SHP77 (cell line): ENCODE measurements at regions not wholly inside any gene's neighbourhood (a gene's known extent, or its start where the extent isn't known, plus 50 kb on each side); places are given as distances from the start of the nearest gene placed in this dataset.
A peak's percentile ranks its signal among the peaks of the same experiment; 100 is the strongest.
"Not testable (repeated sequence)": the region's sequence is repeated elsewhere in the genome, so short reads cannot be mapped to it uniquely, and the experiment has no call there.

Experiments
- DNase-seq, 2 experiments: peaks; one replicate each; lab custom pipeline; 2025; lab: John Stamatoyannopoulos, UW

DNA sequence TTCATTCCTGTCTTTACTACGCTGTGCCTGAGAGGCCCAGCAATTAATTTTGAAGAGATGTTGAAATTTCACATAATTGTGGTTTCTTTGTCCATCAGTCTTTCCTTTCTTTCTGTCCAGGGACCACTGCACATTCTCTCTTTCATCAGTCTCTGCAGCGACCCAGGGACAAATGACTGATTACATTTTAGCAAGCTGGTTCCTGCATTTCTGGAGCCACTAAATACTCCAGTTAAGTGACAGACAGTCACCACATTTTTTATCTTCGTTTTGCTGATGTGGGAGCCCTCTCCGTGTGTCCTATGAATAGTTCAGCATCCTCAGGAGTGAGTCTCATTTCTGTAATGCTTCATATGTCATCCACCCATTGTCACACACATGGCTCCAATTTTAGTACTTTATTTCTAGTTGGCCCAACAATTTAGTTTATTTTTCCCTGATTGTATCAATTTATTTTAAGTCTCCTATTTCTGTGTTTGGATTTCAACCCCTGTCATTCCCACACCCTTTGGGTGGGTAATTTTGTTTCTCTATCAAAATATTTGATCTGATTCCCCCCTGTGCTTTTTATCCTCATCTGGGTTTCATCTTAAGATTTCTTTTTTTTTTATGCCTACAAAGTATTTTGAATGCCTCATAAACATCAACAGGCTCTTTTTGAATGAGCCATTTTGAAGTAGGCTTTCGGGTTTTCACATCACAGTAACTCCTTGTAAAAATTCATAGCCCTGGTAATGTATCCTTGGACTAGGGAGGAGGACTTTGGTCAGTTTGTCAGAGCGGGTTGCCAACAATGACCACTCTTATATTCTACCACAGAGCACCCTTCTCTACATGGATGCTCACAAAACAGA lies 1196.5 kb downstream of the GALC start:
- no peak for DNase-seq

DNA sequence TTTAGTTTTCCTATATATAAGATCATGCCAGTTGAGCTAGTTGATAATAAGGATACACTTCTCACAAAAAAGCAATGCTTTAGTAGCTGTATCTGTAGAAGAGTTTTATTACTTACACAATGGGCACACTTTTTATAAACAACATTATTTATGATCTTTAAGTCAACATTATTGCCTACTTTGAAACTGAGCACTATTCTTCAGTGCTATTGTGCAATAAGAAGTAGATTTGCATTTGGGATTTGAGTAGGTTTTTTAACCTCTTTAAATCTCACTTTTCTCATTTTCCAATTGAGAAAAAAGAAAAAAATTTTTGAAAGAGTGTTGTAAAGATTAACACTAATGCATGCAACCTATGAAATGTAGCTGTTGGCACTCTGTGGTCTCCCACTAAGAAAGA lies 1198.3 kb downstream of the GALC start:
- DNase-seq: no peak

DNA sequence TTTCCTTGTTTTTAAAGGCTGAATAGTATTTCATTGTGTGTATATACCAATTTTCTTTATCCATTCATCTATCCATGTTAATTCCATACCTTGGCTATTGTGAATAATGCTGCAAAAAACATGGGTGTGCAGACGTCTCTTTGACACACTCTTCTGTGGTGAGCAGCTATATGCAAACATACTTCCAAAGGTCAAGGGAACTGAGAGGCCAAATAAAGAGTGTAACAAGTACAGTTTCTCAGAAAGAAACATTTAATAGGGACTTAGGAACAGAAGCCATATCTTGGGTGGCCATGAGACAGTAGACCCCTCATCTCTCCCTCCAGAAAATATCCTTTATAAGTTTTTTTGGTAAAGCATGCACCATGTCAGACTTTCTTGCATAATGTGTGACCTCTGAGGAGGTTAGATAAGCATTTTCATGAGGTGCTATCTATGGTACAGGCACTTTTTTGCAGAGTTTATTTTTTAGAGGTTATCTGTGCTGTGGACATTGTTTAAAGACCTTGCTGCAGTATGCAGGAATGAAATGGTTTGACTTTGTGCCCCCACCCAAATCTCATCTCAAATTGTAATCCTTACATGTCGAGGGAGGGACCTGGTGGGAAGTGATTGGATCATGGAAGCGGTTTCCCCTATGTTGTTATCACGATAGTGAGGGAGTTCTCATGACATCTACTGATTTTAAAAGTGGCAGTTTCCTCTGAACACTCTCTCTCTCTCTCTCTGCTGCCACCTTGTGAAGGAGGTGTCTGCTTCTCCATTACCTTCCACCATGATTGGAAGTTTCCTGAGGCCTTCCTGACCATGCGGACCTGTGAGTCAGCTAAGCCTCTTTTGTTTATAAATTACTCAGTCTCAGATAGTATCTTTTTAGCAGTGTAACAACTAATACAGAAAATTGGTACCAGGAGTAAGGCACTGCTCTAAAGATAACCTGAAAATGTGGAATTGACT lies 1202.3 kb downstream of the GALC start:
- DNase-seq: no peak

DNA sequence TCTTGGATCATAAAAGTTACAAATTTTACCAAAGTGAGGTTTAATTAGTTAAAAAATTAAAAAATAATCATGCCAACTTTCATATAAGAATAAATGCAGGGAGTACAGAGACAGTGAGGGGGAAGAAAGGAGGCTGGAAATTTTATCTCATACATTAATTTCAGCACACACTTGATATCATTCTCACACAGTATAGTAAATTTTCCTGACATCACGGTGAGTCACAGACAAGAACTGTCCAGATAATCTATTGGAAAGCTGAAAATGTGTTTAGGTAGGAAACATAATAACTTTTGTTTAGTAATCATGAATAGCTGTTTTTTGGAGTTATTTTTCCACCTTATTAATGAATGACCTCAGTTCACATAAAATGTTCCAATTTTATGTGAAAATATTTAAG lies 1204.8 kb downstream of the GALC start:
- no peak for DNase-seq

DNA sequence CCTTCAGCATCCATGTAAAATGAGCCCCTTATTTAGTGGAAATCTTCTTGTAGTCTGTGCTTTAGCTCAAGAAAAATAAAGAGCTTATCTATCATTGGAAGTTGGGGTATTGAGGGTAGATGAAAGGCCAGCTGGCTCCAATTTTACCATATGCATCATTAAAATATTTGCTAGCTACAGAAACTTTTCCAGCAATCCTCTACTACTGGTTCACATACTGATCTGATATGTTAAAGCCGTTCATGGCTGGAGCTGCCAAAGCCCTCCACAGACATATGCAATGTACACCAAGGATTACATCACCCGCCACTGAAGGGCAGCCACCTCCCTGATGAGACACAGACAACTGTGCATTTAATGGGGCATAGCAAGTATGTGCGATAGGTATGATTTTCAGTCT lies 1205.3 kb downstream of the GALC start:
- peak; percentile 13 to 30 for DNase-seq

DNA sequence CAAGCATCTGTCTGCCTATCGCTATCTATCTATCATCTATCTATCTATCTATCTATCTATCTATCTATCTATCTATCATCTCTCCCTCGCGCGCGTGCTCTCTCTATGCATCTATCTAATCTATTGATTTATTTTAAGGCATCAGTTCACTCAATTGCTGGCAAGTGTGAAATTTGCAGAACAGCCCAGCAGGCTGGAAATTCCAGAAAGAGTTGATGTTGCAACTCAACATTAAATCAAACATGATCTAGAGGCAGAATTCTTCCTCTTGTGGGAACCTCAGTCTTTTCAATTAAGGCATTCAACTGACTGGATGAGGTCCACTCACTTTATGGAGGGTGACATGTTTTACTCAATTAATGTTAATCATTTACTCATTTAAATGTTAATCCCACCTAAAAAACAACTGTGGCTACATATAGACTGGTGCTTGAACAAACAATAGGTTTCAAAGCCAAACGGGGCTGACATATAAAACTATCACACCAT lies 1210.8 kb downstream of the GALC start:
- no peak for DNase-seq

DNA sequence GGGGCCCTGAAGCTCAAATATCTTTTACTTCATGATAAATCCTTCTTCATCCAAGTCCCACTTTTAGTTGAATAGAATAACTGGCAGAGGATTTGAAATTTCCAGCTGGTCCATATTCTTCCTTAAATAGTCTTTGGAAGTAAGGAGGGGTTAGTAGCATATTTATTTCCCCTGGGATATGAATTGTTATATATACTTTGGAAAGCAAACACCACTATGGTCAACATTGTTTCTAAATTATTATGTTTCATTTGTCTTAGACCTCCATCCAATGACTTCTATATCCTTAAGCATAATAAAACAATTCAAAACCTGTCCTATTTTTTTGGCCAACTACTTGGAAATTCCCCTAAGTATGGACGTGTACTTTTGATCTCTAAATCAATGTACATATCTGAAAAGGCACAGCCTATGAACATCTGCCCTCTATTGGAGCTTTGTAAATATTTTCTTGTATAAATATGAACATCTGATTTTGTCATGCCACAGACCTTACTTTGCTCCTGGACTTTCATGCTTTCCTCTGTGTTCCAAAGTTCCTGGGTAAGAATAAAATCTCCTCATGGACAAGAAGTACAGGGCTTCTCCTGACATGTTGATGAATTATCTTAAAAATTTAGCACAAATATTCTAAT lies 1212.0 kb downstream of the GALC start:
- no peak for DNase-seq

DNA sequence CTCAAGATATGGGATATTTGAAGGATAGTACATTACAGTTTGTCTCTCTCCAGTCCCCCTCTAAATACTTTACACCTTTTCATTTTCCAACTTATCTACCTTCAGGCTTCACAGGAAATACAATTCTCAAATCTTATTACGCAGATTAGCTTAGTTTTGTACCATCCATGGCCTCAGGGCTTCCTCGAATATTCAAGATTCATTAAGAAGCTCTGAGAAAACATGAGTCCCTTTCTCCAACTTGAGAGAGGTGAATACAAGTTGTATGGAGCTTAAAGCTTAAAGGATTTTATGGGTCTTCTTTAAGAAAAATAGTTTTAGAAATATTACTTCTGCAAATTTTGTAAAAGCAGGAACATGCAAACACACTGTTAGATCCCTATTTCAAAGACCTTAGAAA lies 1212.5 kb downstream of the GALC start:
- no peak for DNase-seq

DNA sequence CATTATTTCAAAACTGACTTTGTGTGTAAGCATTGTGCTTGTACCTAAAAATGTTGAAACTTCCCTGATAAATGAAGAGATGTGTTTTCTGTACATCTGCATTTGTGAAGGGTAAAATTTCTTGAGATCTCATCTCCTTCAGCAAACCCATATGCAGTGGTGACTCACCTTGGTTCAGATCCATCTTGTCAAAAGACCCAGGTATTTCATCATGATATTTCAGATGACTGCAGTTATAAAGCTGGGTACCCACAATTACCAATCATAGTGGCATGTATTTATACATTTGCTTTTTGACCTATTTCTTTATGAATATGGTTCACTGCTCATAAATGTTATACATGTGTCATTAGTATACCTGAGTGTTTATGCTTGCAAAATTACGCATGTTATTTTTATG lies 1213.6 kb downstream of the GALC start:
- DNase-seq: no peak

DNA sequence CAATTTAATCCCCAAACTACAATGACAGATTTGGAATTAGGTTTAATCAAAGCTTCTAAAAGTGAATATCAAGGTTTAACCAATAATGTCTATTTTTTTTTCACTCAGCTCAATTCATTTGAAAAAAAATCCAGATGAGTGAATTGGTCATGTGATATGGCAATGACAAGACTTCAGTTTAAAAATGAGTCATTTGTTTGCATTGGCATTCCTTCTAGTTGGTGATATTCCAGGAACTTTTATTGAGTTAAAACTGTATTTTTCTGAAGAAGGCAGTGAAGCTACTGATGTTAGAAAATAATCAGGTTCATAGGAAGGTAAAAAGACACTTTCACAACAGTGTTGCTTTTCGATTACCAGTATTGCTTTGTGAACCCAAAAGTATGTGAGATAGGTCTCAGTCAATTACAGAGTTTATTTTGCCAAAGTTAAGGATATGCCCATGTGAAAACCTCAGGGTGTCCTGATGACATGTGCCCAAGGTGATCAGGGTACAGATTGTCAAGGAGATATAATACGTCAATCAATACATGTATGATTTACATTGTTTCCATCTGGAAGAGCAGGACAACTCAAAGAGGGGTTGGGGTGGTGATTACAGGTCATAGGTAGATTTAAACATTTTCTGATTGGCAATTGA lies 1214.9 kb downstream of the GALC start:
- no peak for DNase-seq

DNA sequence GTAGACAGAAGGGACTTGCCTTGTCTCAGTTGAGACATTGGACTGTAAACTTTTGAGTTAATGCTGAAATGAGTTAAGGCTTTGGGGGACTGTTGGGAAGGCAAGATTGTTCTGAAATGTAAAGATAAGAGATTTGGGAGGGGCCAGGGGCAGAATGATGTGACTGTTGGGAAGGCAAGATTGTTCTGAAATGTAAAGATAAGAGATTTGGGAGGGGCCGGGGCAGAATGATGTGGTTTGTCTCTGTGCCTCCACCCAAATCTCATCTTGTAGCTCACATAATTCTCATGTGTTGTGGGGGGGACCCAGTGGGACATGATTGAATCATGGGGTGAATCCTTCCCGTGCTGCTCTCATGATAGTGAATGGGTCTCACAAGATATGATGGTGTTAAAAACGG lies 1217.1 kb downstream of the GALC start:
- DNase-seq: not testable (repeated sequence)

DNA sequence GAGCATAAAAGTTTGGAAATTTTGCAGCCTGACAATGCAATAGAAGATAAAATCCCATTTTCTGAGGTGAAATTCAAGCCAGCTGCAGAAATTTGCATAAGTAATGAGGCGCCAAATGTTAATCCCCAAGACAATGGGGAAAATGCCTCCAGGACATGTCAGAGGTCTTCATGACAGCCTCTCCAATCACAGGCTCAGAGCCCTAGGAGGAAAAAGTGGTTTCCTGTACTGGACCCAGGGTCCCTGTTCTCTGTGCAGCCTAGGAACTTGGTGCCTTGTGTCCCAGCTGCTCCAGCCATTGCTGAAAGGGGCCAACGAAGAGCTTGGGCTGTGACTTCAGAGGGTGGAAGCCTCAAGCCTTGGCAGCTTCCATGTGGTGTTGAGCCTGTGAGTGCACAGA lies 1218.1 kb downstream of the GALC start:
- no peak for DNase-seq

DNA sequence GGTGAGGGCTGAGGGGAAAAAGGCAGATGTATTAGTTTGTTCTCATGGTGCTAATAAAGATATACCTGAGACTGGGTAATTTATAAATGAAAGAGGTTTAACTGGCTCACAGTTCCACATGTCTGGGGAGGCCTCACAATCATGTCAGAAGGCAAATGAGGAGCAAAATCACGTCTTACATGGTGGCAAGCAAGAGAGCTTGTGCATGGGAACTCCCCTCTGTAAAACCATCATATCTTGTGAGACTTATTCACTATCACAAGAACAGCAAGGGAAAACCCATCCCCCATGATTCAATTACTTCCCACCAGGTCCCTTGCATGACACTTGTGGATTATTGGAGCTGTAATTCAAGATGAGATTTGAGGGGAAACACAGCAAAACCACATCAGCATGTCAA lies 1220.9 kb downstream of the GALC start:
- no peak for DNase-seq

DNA sequence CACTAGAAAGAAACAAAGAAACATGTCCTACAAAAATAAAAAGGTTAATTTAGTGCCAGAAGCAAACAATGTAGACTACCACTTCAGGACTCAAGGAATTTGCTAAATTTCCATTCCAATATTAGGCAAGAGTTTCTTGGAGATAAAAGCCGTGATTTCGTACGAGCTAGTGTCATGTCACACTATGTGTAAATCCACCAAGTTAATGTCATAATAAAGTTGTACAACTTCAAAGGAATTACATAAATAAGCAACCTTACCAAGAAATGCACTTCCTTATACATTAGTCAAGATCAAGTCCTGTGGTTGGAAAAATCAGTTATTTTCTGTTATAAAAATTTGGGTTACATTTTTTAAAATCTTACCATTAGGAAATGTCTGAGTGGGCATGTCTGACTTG lies 1222.8 kb downstream of the GALC start:
- DNase-seq: no peak

DNA sequence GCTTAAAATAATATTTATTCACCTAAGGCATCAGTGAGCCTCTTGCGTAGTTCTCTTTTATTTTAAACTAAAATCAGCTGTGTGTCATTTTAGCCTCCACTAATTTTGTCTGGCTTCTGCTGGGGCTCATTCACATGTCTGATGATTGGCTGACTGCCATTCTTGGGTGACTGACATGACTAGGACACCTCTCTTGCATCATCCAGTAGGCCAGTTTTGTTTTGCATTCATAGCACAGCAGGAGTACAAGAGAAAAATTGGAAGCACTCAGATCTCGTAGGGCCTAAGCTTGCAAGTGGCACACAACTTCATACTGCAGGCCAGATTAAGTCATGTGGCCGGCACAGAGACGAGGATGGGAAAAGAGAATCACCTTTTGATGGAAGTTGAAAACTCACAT lies 1226.5 kb downstream of the GALC start:
- DNase-seq: peak in 1 of 2 experiments; percentile 27

DNA sequence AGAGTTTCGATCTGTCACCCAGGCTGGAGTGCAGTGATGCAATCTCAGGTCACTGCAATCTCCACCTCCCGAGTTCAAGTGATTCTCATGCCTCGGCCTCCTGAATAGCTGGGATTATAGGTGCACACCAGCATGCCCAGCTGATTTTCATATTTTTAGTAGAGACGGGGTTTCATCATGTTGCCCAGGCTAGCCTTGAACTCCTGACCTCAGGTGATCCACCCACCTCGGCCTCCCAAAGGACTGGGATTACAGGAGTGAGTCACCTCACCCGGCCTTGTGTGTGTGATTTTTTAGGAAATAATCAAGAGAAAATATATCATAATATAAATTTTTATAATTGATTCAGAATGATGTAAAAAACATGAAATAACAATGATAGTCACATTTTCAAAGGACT lies 1231.4 kb downstream of the GALC start:
- no peak for DNase-seq

DNA sequence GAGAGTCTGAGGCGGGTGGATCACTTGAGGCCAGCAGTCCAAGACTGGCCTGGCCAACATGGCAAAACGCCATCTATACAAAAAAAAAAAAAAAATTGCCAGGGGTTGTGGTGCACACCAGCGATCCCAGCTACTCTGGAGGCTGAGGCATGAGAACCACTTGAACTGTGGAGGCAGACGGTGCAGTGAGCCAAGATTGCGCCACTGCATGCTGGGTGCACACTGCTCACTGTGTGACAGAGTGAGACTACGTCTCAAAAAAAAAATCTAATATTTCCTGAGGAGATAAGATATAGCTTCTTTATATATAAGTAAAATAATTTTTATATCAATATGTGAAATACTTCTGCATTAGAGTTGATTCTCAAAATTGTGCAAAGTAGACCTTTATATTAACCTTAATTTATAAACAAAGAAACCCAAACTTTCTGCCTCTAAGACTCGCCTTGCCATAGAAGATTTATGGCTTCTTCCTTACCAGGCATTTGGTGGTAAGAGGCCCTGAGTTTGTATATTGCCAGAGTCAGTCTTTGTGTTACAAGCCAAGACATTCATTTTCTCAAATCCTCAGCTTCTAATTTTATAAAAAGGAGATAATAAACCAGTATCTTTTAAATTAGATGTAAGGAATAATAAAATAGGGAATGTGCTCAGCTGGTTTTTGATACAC lies 1226.7 kb downstream of the FLRT2 start:
- DNase-seq: no peak

DNA sequence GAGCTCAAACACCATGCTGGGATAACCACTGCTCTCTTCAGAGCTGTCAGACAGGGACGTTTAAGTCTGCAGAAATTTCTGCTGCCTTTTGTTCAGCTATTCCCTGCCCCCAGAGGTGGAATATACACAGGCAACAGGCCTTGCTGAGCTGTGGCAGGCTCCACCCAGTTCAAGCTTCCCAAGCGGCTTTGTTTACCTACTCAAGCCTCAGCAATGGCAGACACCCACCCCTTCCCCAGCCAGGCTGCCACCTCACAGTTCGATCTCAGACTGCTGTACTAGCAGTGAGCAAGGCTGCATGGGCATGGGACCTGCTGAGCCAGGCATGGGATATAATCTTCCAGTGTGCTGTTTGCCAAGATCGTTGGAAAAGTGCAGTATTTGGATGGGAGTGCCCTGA lies 1220.5 kb downstream of the FLRT2 start:
- not testable (repeated sequence) for DNase-seq

DNA sequence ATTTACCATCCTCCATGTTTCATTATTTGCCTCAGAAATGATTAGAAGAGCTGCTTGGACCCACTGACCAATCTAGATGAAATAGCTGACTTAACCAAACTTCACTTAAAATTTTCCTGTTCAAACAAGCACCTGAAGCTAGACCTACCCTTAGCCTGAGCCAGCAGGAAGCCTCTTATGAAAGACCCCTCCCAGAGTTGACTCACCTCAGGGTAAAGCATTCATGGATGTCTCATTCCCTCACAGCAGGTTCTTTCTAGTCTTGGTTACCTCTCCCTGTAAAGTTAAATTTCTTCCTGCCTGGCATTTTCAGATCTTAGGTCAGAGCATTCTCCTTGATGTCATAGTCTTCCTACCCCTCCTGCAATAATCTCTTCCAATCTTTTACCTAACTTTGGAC lies 1209.8 kb downstream of the FLRT2 start:
- DNase-seq: no peak

DNA sequence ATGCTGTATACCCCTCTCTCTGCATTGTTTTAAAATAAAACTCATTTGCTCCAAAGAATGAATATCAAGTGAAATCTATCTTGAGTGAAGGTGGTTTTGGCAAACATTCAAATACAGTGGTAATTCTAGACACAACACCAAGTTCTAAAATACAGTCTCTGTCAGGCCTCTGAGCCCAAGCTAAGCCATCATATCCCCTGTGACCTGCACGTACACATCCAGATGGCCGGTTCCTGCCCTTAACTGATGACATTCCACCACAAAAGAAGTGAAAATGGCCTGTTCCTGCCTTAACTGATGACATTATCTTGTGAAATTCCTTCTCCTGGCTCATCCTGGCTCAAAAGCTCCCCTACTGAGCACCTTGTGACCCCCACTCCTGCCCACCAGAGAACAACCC lies 1201.5 kb downstream of the FLRT2 start:
- not testable (repeated sequence) for DNase-seq

DNA sequence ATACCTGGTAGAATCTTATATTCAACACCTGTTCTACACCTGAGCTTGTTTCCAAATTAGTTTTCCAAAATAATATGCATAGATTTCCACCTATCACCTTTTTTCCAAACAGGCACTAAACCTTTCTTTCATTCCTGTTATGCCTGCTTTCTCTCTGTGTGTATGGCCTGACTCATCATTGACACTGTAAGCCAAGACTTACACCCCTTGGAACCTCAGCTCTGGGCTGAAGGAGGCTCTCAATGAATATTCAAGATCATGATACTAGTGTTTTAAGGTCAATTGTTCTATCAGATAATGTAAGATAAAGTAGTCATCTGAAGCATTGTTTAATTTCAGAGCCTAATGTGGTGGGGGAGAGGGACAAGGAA lies 1193.3 kb downstream of the FLRT2 start:
- no peak for DNase-seq
